Fibroblast of pulmonary artery (primary cell): ENCODE measurements at regions not wholly inside any gene's neighbourhood (a gene's known extent, or its start where the extent isn't known, plus 50 kb on each side); places are given as distances from the start of the nearest gene placed in this dataset.

Experiments used
- DNase-seq: peaks from one replicate; pipeline ENCODE4 v3.0.0-alpha.2; 2010; ENCODE audit warnings: low read depth
- H3K4me3 ChIP-seq: replicated peaks from 2 replicates; pipeline ENCODE4 v1.5.1; 2011; ENCODE audit warnings: low read depth, mild to moderate bottlenecking, control low read depth, low read length, moderate library complexity
- TF ChIP-seq, protein P1 (sequence below): IDR thresholded peaks from 2 replicates; pipeline ENCODE4 v1.5.1; 2011; ENCODE audit warnings: mild to moderate bottlenecking, control low read depth, low read length, inconsistent platforms; ENCODE audit errors: missing control alignments

DNA sequence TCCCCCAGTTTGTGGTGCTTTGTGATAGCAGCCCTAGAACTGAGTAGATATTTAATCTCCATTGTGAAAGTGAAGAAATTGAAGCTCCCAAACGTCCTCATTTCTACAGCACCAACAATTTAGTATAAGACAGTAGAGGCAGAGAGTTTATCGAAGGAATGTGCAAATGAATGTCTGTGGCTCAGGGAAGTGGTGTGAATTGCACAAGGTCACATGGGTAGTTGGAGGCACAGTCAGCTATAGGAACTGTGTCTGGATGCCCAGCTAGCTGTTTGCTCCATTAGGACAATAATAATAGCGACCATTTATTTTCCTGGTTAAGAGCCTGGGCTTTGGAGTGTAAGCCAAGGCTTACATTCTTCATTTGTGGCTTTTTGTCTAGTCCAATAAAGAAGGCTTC, 144.4 kb upstream of the USP24 start:
- no peak for DNase-seq
- TF ChIP-seq, protein P1, sequence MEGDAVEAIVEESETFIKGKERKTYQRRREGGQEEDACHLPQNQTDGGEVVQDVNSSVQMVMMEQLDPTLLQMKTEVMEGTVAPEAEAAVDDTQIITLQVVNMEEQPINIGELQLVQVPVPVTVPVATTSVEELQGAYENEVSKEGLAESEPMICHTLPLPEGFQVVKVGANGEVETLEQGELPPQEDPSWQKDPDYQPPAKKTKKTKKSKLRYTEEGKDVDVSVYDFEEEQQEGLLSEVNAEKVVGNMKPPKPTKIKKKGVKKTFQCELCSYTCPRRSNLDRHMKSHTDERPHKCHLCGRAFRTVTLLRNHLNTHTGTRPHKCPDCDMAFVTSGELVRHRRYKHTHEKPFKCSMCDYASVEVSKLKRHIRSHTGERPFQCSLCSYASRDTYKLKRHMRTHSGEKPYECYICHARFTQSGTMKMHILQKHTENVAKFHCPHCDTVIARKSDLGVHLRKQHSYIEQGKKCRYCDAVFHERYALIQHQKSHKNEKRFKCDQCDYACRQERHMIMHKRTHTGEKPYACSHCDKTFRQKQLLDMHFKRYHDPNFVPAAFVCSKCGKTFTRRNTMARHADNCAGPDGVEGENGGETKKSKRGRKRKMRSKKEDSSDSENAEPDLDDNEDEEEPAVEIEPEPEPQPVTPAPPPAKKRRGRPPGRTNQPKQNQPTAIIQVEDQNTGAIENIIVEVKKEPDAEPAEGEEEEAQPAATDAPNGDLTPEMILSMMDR: no peak
- H3K4me3 ChIP-seq: no peak overlapping the region

DNA sequence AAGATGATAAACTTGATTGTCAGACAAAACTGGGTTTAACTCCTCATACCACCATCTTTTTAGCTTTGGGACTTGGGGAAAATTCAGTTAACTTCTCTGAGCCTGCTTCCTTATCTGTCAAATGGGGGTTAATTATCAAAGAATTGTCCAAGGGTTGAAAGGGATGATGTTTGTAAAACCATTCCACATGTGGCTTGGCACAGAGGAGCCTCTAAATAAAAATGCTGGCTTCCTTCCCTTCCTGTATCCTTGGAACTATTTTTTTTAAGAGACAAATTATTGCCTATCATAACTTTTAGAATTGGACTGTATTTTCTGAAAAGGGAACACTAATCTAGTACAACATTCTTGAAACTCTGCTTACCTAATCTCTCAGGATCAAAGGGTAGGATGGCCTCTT, 143.4 kb upstream of the USP24 start:
- TF ChIP-seq, protein P1: no peak
- DNase-seq: no peak
- no peak overlapping the region for H3K4me3 ChIP-seq

DNA sequence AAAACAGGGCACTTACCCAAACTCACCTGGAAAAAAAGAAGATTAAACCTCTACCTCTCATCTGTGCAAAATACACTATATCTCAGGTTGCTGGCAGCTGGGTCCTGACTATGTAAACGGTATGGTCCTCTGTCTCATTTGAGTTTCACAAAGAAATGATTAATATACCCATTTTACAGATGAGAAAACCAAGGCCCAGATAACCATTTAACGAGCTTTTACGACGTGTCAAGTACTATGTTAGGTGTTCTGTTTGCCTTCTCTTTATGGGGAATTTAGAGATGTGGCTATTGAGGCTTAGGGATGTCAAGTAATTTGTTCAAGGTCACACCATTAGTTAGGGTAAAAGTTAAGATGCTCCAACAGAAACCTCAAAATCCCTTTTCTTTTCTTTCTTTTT, 140.4 kb upstream of the USP24 start:
- no peak for DNase-seq
- TF ChIP-seq, protein P1: no peak
- H3K4me3 ChIP-seq: no peak overlapping the region

DNA sequence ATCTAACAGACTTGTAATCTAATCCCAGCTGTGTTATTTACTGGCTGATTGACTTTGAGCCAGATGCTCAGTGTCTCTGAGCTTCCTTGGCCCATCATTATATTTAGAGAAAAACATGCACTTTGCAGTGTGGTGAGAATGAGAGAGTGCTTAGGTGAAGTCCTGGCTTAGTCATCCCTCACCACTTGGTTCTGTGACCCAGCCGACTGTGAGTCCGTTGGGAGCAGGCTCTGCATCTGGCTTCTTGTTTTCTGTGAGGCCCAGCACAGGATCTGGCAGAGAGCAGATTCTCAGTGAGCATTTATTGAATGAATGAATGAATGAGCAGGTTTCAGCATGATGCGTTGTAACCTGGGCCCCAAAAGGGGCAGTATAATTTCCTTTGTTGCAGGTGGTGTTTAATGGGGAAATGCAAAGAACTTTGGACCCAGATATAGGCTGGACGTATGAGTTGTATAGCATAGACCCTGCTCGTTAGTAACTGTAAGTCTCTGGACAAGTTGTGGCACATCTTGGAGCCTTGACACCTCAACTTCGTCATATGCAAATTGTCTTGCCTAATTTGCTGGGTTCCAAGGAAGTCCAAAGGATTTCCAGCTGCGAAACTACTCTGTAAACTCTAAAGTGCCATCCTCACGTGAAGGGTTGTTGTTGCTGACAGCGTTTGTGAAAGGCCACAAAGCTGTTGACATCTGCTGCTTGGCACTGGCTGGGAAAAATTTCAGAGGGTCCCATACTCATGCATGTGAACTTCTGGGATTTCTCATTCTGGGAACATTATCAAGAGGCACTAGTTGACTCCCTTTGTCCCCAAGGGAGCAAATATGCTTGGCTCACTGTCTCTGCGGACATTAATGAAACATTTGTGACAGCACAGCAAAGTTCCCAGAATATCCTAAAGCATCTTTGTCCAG, 138.8 kb upstream of the USP24 start:
- H3K4me3 ChIP-seq: no peak overlapping the region
- TF ChIP-seq, protein P1: no peak
- no peak for DNase-seq

DNA sequence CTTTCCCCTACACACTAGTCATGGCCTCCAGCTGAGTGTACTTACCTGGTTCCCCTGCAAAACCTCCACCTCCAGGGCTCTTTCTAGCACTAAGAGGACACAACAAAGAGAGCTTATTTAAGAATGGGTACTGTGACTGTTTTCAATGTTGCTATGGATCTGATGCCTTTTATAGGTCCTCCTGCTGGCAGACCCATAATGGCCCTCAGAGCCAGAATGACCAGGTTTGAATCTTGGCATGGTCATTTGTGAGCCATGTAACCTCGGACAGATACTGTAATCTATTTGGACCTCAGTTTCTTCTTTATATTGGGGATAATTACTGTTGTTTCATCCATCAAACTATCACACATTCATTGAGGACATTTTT, 137.6 kb upstream of the USP24 start:
- TF ChIP-seq, protein P1: no peak

DNA sequence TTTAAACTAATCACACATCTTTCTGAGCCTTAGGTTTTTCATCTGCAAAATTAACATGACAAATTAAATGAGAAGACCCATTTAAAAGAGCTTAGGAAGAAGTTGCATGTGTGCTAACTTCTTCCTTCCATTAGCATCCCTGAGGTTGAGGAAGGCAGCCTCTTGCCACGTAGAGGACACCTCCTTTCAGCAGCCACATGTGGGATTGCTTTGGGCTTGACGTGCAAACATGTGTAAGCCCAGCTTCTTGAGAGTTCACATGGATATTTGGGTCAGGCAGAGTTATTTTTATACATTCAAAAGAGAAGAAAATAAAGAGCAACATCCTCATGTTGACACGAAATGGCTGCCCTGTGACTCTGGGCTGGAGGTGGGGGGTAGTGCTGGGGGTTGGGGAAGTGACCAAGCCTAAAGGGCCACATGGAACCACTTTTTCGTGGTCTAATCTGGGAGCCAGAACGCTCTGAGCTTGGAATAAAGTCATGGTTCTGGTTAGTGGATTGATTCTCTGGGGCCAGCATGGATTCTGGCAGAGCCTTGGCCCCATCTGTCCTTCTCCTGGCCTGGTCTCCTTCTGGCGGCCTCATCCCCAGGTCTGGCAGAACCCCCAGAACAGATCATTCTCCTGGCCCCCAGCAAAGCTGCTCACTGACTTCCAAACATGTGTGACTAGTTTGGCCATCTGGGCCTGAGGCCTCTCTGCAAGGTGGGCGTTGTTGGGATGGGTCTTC, 137.1 kb upstream of the USP24 start:
- H3K4me3 ChIP-seq: no peak overlapping the region
- no peak for DNase-seq
- TF ChIP-seq, protein P1: no peak

More for the DNA sequence above, 137.6 kb upstream of the USP24 start:
- H3K4me3 ChIP-seq: no peak overlapping the region
- no peak for DNase-seq
